ENCODE measurements at regions not wholly inside any gene's neighbourhood (a gene's known extent, or its start where the extent isn't known, plus 50 kb on each side); places are given as distances from the start of the nearest gene placed in this dataset.
"Not testable (repeated sequence)": the region's sequence is repeated elsewhere in the genome, so short reads cannot be mapped to it uniquely, and the experiment has no call there.

GRCh38 chr5:163569284-163569683 is 63.9 kb downstream of the MAT2B start:
- intact Hi-C loops (cut with DNase I, micrococcal nuclease), result loop anchor here (5.0 to 10.0 kb wide), 2 partner anchors 126 to 1103 kb away; no protein-coding TSS in a partner anchor
- Mint-ChIP-seq H3K4me3 (no peak overlapping the region), H3K36me3 (ENCODE audit: low read depth) (no peaks in the 10 kb centered on the region), H3K4me1 (peaks cover 23% of the 10 kb centered on the region), H3K27ac (no peak overlapping the region), H3K9me3 (ENCODE audit: low read depth) (no peaks in the 10 kb centered on the region), H3K27me3 (peaks cover 52% of the 10 kb centered on the region)
- ATAC-seq (no peak), DNase-seq (no peak)
- CTCF ChIA-PET, result interaction anchor here (1.3 kb wide), 1 partner anchor 30 kb away, joined by 3 read pairs; no protein-coding TSS in a partner anchor
- POLR2A ChIA-PET, result no interaction called here

GRCh38 chr5:163571744-163572143 is 66.3 kb downstream of the MAT2B start:
- CTCF ChIA-PET, result no interaction called here
- POLR2A ChIA-PET, result no interaction called here
- ATAC-seq (no peak), DNase-seq (no peak)
- no peak overlapping the region for H3K27ac Mint-ChIP-seq
- no peaks in the 10 kb centered on the region for H3K36me3 Mint-ChIP-seq (ENCODE audit: low read depth)
- peaks cover 7% of the 10 kb centered on the region for H3K4me1 Mint-ChIP-seq
- peaks cover 38% of the 10 kb centered on the region for H3K27me3 Mint-ChIP-seq
- no peak overlapping the region for H3K4me3 Mint-ChIP-seq
- H3K9me3 Mint-ChIP-seq (ENCODE audit: low read depth), result no peaks in the 10 kb centered on the region
- intact Hi-C loops (cut with DNase I, micrococcal nuclease), result no loop called here

- no peak for ATAC-seq
- H3K27me3 Mint-ChIP-seq, result peaks cover 20% of the 10 kb centered on the region
- POLR2A ChIA-PET, result no interaction called here
Measured at GRCh38 chr5:163574472-163575440, 69.3 kb downstream of the MAT2B start.

GRCh38 chr5:163578652-163579051 is 73.2 kb downstream of the MAT2B start:
- no peak overlapping the region for H3K27ac Mint-ChIP-seq
- CTCF ChIA-PET, result interaction anchor here (1.3 kb wide), 1 partner anchor 16 kb away, joined by 7 read pairs; no protein-coding TSS in a partner anchor
- H3K27me3 Mint-ChIP-seq, result peaks cover 17% of the 10 kb centered on the region

More at GRCh38 chr5:163574472-163575440, 69.3 kb downstream of the MAT2B start:
- H3K9me3 Mint-ChIP-seq (ENCODE audit: low read depth), result no peaks in the 10 kb centered on the region
- no peaks in the 10 kb centered on the region for H3K36me3 Mint-ChIP-seq (ENCODE audit: low read depth)
- intact Hi-C loops (cut with DNase I, micrococcal nuclease), result no loop called here
- no peak for DNase-seq
- CTCF ChIA-PET, result interaction anchor here (1.5 kb wide), 1 partner anchor 10 kb away, joined by 5 read pairs; no protein-coding TSS in a partner anchor
- no peak overlapping the region for H3K4me3 Mint-ChIP-seq
- no peak overlapping the region for H3K27ac Mint-ChIP-seq
- no peaks in the 10 kb centered on the region for H3K4me1 Mint-ChIP-seq

GRCh38 chr5:163579729-163580128 is 74.3 kb downstream of the MAT2B start:
- CTCF ChIA-PET, result no interaction called here
- H3K27me3 Mint-ChIP-seq, result peaks cover 17% of the 10 kb centered on the region

More at GRCh38 chr5:163578652-163579051, 73.2 kb downstream of the MAT2B start:
- ATAC-seq (no peak), DNase-seq (no peak)
- no peaks in the 10 kb centered on the region for H3K4me1 Mint-ChIP-seq
- POLR2A ChIA-PET, result no interaction called here
- intact Hi-C loops (cut with DNase I, micrococcal nuclease), result no loop called here
- H3K4me3 Mint-ChIP-seq, result no peak overlapping the region
- no peaks in the 10 kb centered on the region for H3K9me3 Mint-ChIP-seq (ENCODE audit: low read depth)
- no peaks in the 10 kb centered on the region for H3K36me3 Mint-ChIP-seq (ENCODE audit: low read depth)

GRCh38 chr5:163580516-163580915 is 75.1 kb downstream of the MAT2B start:
- intact Hi-C loops (cut with DNase I, micrococcal nuclease), result no loop called here
- no peaks in the 10 kb centered on the region for H3K4me1 Mint-ChIP-seq
- H3K27me3 Mint-ChIP-seq, result peaks cover 17% of the 10 kb centered on the region
- H3K9me3 Mint-ChIP-seq (ENCODE audit: low read depth), result no peaks in the 10 kb centered on the region
- no peak for DNase-seq
- H3K27ac Mint-ChIP-seq, result no peak overlapping the region
- H3K4me3 Mint-ChIP-seq, result no peak overlapping the region
- H3K36me3 Mint-ChIP-seq (ENCODE audit: low read depth), result no peaks in the 10 kb centered on the region
- ATAC-seq, result no peak
- ChIA-PET POLR2A (no interaction called here), CTCF (interaction anchor here (0.7 to 1.7 kb wide), 2 partner anchors 13 to 1097 kb away, joined by 3 to 6 read pairs; no protein-coding TSS in a partner anchor)

More at GRCh38 chr5:163579729-163580128, 74.3 kb downstream of the MAT2B start:
- H3K36me3 Mint-ChIP-seq (ENCODE audit: low read depth), result no peaks in the 10 kb centered on the region
- intact Hi-C loops (cut with DNase I, micrococcal nuclease), result no loop called here
- ATAC-seq (no peak), DNase-seq (no peak)
- H3K9me3 Mint-ChIP-seq (ENCODE audit: low read depth), result no peaks in the 10 kb centered on the region
- no peak overlapping the region for H3K27ac Mint-ChIP-seq
- no peak overlapping the region for H3K4me3 Mint-ChIP-seq
- no peaks in the 10 kb centered on the region for H3K4me1 Mint-ChIP-seq
- POLR2A ChIA-PET, result no interaction called here

GRCh38 chr5:163583491-163584153 is 78.2 kb downstream of the MAT2B start:
- ATAC-seq; H3K27ac Mint-ChIP-seq; DNase-seq; H3K9me3 Mint-ChIP-seq (ENCODE audit: low read depth); intact Hi-C loops (cut with DNase I, micrococcal nuclease); CTCF ChIA-PET; H3K4me1 Mint-ChIP-seq; POLR2A ChIA-PET; H3K36me3 Mint-ChIP-seq (ENCODE audit: low read depth); H3K4me3 Mint-ChIP-seq: not testable (repeated sequence)
- peaks cover 20% of the 10 kb centered on the region for H3K27me3 Mint-ChIP-seq

- Mint-ChIP-seq H3K27ac (no peak overlapping the region), H3K4me3 (no peak overlapping the region), H3K36me3 (ENCODE audit: low read depth) (no peaks in the 10 kb centered on the region), H3K4me1 (no peaks in the 10 kb centered on the region), H3K27me3 (peaks cover 13% of the 10 kb centered on the region), H3K9me3 (ENCODE audit: low read depth) (no peaks in the 10 kb centered on the region)
- ATAC-seq, result no peak
- no peak for DNase-seq
- ChIA-PET CTCF (no interaction called here), POLR2A (no interaction called here)
- intact Hi-C loops (cut with DNase I, micrococcal nuclease), result no loop called here
Measured at GRCh38 chr5:163585206-163585605, 79.8 kb downstream of the MAT2B start.

- Mint-ChIP-seq H3K4me3 (no peak overlapping the region), H3K27ac (no peak overlapping the region), H3K4me1 (no peaks in the 10 kb centered on the region), H3K27me3 (peaks cover 8% of the 10 kb centered on the region), H3K36me3 (ENCODE audit: low read depth) (no peaks in the 10 kb centered on the region), H3K9me3 (ENCODE audit: low read depth) (no peaks in the 10 kb centered on the region)
- intact Hi-C loops (cut with DNase I, micrococcal nuclease), result no loop called here
- ChIA-PET POLR2A (no interaction called here), CTCF (no interaction called here)
- DNase-seq (no peak), ATAC-seq (no peak)
Measured at GRCh38 chr5:163586531-163586956, 81.1 kb downstream of the MAT2B start.

- POLR2A ChIA-PET, result no interaction called here
- ATAC-seq (no peak), DNase-seq (no peak)
- peaks cover 15% of the 10 kb centered on the region for H3K27me3 Mint-ChIP-seq
- H3K27ac Mint-ChIP-seq, result no peak overlapping the region
- H3K36me3 Mint-ChIP-seq (ENCODE audit: low read depth), result no peaks in the 10 kb centered on the region
- CTCF ChIA-PET, result interaction anchor here (0.6 kb wide), 1 partner anchor 55 kb away, joined by 5 read pairs; no protein-coding TSS in a partner anchor
- intact Hi-C loops (cut with DNase I, micrococcal nuclease), result no loop called here
- no peaks in the 10 kb centered on the region for H3K4me1 Mint-ChIP-seq
- peaks cover 3% of the 10 kb centered on the region for H3K9me3 Mint-ChIP-seq (ENCODE audit: low read depth)
- H3K4me3 Mint-ChIP-seq, result no peak overlapping the region
Measured at GRCh38 chr5:163594951-163595350, 89.5 kb downstream of the MAT2B start.

GRCh38 chr5:163595932-163596607 is 90.7 kb downstream of the MAT2B start:
- H3K4me3 Mint-ChIP-seq, result no peak overlapping the region
- H3K27me3 Mint-ChIP-seq, result peaks cover 20% of the 10 kb centered on the region
- ChIA-PET CTCF (interaction anchor here (0.6 kb wide), 1 partner anchor 910 kb away, joined by 3 read pairs; no protein-coding TSS in a partner anchor), POLR2A (no interaction called here)
- intact Hi-C loops (cut with DNase I, micrococcal nuclease), result no loop called here
- DNase-seq (no peak), ATAC-seq (no peak)
- H3K4me1 Mint-ChIP-seq, result no peaks in the 10 kb centered on the region
- peaks cover 3% of the 10 kb centered on the region for H3K9me3 Mint-ChIP-seq (ENCODE audit: low read depth)
- H3K36me3 Mint-ChIP-seq (ENCODE audit: low read depth), result no peaks in the 10 kb centered on the region
- no peak overlapping the region for H3K27ac Mint-ChIP-seq
